ENCODE measurements at regions not wholly inside any gene's neighbourhood (a gene's known extent, or its start where the extent isn't known, plus 50 kb on each side); places are given as distances from the start of the nearest gene placed in this dataset.
"Not testable (repeated sequence)": the region's sequence is repeated elsewhere in the genome, so short reads cannot be mapped to it uniquely, and the experiment has no call there.

- no peak overlapping the region for H3K27ac Mint-ChIP-seq
- no peaks in the 10 kb centered on the region for H3K27me3 Mint-ChIP-seq (ENCODE audit: low read depth)
- TF ChIP-seq CTCF (IDR thresholded peaks at IDR 0.05; ENCODE audit: unreplicated experiment in 3 of 3): no peak
- H3K4me1 Mint-ChIP-seq: peaks cover 20% of the 10 kb centered on the region
- no peak overlapping the region for H3K4me3 Mint-ChIP-seq
- H3K36me3 Mint-ChIP-seq (ENCODE audit: low read depth): no peaks in the 10 kb centered on the region
- peaks cover 19% of the 10 kb centered on the region for H3K9me3 Mint-ChIP-seq
These were observed 168.2 kb downstream of the TGFB2 start for GRCh38 chr1:218513328-218513727.

GRCh38 chr1:218514689-218515088 lies 169.6 kb downstream of the TGFB2 start:
- Mint-ChIP-seq H3K4me3 (no peak overlapping the region), H3K9me3 (peaks cover 9% of the 10 kb centered on the region), H3K36me3 (ENCODE audit: low read depth) (no peaks in the 10 kb centered on the region), H3K27ac (no peak overlapping the region), H3K4me1 (peaks cover 32% of the 10 kb centered on the region), H3K27me3 (ENCODE audit: low read depth) (no peaks in the 10 kb centered on the region)
- no peak for TF ChIP-seq CTCF (IDR thresholded peaks at IDR 0.05; ENCODE audit: unreplicated experiment in 3 of 3)

GRCh38 chr1:218516526-218516925 lies 171.4 kb downstream of the TGFB2 start:
- Mint-ChIP-seq H3K27me3 (ENCODE audit: low read depth) (no peaks in the 10 kb centered on the region), H3K27ac (peak overlapping the region in 1 of 3 experiments; percentile 31), H3K4me3 (no peak overlapping the region), H3K36me3 (ENCODE audit: low read depth) (no peaks in the 10 kb centered on the region), H3K4me1 (peaks cover 36% of the 10 kb centered on the region), H3K9me3 (peaks cover 6% of the 10 kb centered on the region)
- TF ChIP-seq CTCF (IDR thresholded peaks at IDR 0.05; ENCODE audit: unreplicated experiment in 3 of 3): no peak

- H3K4me1 Mint-ChIP-seq: peaks cover 36% of the 10 kb centered on the region
- no peak for TF ChIP-seq CTCF (IDR thresholded peaks at IDR 0.05; ENCODE audit: unreplicated experiment in 3 of 3)
- H3K27ac Mint-ChIP-seq: no peak overlapping the region
- no peak overlapping the region for H3K4me3 Mint-ChIP-seq
- peaks cover 4% of the 10 kb centered on the region for H3K9me3 Mint-ChIP-seq
- no peaks in the 10 kb centered on the region for H3K36me3 Mint-ChIP-seq (ENCODE audit: low read depth)
- no peaks in the 10 kb centered on the region for H3K27me3 Mint-ChIP-seq (ENCODE audit: low read depth)
These were observed 172.3 kb downstream of the TGFB2 start for GRCh38 chr1:218517459-218517858.

- Mint-ChIP-seq H3K9me3 (no peaks in the 10 kb centered on the region), H3K4me3 (no peak overlapping the region), H3K36me3 (ENCODE audit: low read depth) (no peaks in the 10 kb centered on the region), H3K4me1 (peaks cover 36% of the 10 kb centered on the region), H3K27me3 (ENCODE audit: low read depth) (no peaks in the 10 kb centered on the region), H3K27ac (no peak overlapping the region)
- TF ChIP-seq CTCF (IDR thresholded peaks at IDR 0.05; ENCODE audit: unreplicated experiment in 3 of 3): no peak
These were observed 173.1 kb downstream of the TGFB2 start for GRCh38 chr1:218518216-218518740.

GRCh38 chr1:218520646-218521045 lies 175.5 kb downstream of the TGFB2 start:
- not testable (repeated sequence) for H3K4me3 Mint-ChIP-seq; H3K36me3 Mint-ChIP-seq (ENCODE audit: low read depth); H3K27me3 Mint-ChIP-seq (ENCODE audit: low read depth); H3K27ac Mint-ChIP-seq; H3K9me3 Mint-ChIP-seq
- peaks cover 49% of the 10 kb centered on the region for H3K4me1 Mint-ChIP-seq

Data from nephron (organoid).